Dermis microvascular lymphatic vessel endothelial cell (primary cell): ENCODE measurements at regions not wholly inside any gene's neighbourhood (a gene's known extent, or its start where the extent isn't known, plus 50 kb on each side); places are given as distances from the start of the nearest gene placed in this dataset.
"Not testable (repeated sequence)": the region's sequence is repeated elsewhere in the genome, so short reads cannot be mapped to it uniquely, and the experiment has no call there.

ENCODE experiments used
- DNase-seq, 2 donors: peaks; one replicate each; pipeline versions ENCODE4 v3.0.0 to v3.0.0-alpha.2; 2010; ENCODE audit warnings: low read depth in 2 of 2

DNA sequence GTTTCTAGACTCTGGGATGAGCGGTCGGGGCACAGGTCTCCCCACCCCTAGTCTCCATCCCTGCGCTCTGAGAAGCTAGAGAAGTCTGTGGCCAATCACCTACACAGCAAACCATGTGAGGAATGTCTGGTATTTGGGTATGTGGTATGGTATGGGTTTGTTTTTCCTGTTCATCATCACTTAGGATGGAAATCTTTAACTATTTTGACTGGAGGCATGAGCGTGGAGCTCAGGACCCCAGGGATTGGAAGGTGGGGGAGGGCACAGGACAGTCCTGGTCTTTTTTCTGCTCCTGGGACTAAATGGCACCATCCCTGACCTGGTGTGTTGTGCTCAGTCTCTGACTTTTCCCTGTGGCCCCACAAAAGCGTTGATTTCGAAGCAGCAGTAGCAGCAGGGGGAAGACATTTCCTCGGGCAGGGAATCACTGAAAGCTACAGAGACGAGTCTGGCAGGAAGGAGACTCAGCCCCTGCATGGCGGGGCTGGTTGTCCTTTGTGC lies 191.7 kb upstream of the TPM1 start:
- peak; percentile 47 to 60 for DNase-seq

DNA sequence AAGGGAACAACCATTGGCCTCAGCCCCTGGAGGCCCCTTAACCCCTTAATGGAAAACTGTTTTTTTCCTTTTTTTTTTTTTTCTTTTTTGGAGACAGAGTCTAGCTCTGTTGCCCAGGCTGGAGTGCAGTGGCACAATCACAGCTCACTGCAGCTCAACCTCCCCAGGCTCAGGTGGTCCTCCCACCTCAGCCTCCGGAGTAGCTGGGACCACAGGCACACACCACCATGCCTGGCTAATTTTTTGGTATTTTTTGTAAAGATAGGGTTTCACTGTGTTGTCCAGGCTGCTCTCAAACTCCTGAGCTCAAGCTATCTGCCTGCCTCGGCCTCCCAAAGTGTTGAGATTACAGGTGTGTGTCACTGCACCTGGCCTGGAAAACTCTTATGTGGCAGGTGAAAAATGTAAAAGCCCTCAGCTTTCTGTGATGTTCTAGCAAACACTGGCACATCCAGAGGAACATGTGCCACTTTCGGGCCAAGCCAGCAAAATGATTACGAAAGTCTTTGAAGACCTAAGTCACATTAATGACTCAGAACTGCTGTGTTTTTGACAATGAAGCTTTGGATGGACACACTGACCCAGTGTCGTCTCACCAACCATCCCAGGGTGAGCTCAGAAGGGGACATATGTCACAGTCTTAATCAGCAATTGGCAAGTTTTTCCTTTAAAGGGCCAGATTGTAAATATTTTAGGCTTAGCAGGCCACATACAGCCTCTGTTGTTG lies 189.3 kb upstream of the TPM1 start:
- no peak for DNase-seq

DNA sequence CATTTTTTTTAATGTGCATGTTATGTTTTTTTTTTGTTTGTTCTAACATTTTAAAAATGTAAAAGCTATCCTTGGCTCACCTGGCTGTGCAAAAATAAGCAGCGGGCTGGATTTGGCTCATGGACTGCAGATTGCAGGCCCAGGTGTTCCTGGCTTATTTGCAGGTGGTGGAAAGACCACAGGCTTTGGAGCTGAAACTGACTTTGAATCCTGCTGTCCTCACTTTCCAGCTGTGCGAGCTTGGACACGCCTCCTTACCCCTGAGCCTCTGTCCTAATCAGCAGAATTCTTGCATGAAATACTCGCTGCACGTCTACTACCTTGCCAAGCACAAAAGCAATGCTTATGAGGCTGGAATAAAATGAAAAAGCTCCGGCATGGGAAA lies 188.7 kb upstream of the TPM1 start:
- DNase-seq: no peak

DNA sequence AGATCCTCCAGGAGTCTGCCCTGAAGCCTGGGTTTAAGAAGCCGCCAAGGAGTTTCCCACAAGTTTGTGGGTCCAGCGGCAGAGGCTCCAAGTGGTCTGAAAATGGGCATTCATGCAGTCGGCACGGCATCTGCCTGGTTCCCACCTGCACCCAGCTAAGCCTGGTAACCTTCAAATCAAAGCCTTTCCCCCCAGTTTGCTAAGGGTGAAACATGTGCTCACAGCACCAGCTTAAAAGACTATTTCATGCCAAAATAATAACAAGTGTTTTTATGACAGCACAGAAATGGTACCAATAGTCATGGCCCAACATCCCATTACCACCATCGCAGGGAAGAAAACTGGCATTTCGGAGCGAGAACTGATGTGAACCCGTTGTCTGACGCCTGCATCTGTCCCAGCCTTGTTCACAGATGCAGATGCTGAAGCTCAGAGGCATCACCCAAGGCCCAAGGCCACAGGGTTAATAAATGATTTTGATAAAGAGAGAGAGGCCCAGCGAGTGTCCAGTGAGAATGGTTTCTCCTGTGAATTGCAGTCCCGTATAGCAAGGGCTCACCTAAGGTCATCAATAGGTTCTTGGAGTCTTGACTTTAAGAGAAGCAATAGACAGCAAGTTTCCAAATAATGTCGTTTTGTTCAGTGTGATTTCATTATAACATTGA lies 188.0 kb upstream of the TPM1 start:
- no peak for DNase-seq

DNA sequence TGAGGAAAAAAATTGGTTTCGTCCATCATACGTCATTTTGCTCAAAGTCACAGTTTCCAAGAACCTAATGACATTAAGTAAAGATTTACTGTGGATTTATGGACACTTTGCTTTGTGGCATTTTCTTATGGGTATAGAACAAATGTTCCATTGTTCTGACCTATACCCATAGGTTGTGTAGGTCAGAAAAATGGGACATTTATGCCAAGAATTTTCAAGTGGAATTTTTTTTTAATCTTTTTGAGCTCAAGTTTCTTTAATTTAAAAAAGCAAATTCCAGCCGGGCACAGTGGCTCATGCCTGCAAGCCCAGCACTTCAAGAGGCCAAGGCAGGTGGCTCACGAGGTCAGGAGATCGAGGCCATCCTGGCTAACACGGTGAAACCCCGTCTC lies 187.5 kb upstream of the TPM1 start:
- DNase-seq: no peak

DNA sequence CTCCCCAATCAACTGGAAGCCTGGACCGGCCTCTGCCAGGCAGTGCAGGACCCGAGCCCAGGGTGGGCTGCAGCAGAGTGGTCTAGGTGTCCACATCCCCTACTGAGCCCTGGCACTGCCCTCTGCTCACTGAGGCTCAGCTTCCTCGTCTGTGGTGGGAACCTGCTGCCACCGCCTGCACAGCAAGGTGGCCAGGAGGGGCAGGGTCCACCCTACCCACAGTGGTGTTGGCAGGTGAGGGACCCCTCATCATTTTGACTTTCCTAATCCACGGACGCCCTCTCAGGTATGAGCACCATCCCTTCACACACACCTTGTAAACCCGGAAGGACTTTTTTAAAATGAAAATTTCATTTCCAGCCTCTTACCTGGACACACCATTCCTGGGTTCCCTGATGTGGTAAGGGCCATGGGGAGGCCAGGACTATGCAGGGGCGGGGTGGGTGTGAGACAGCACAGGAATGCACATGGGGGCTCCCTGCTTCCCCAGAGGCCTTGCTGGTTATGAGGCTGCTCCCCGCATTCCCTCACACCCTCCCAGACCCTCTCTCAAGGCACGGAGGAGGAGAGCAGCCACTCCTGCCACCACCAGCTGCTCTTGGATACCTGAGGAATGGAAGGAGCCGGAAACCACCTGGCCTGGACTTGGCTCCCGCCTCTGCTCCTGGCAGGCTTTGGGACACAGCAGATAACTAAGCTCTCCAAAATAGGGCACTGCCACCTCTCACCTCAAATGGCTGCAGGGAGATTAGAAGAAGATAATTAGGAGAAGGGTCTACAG lies 185.9 kb upstream of the TPM1 start:
- DNase-seq: no peak

DNA sequence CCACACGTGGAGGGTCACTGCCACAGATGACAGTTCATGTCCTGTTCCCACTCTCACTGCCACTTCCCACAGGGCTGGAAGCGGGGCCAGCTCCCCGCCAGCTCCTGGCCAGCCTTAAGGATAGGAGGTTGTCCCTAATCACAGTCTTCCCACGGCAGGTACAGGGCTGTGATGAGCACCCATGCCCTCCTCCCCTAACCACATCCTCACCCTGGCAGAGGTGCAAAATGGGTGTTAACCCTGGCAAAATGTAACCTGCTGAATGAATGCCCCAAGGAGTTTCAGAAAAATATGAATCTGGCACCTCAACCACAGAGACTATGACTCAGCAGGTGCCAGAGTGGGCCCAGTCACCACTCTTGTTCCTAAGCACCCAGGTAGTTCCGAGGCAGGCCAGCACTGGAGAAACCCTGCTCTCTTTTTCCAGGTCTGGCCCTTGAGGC lies 185.1 kb upstream of the TPM1 start:
- DNase-seq: no peak

DNA sequence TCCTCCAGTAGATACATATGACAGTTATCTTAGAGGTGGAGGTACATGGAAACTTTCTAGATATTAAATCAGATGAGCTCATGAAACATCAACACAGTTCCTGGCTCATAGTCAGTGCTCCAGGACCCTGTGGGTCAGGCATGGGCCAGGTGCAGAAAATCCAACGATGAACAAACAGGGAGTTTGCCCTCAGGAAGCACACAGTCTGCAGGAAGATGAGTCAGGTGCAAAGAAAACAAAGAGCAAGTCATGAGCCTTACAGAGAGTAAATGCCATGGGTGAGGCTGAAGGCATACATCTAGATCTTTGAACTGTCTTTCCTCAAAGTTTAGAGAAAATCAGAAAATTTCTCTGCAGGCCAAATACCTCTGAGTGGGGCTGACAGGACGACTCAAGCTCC lies 184.2 kb upstream of the TPM1 start:
- DNase-seq: peak in 1 of 2 donors; percentile 77

DNA sequence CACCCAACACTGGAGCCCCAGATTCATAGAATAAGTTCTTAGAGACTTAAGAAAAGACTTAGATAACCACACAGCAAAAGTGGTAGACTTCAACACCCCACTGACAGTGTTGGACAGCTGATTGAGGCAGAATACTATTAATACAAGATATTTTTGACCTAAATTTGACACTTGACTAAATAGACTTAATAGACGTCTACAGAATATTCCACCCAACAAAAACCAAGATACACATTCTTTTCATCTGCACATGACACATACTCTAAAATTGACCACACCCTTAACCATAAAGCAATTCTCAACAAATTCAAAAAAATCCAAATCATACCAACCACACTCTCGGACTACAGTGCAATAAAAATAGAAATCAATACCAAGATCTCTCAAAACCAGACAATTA lies 179.8 kb upstream of the TPM1 start:
- no peak for DNase-seq

DNA sequence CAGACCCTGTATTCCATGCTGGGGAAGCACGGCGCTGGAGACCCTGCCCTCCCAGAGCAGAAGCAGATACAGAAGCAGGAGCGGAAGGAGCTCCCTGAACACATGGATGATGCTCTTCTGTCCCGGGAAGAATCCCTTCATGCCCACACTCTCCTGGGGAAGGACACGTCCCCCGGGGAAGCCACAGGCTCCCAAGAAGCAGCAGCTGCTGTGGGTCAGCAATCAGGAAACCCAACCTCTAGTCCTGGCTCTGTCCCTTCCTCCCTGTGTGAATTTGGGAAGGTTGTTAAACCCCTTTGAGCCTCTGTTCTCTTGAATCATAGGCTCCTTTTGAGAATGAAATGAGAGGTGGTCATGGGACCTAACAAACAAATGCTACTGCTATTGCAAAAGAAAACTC lies 176.2 kb upstream of the TPM1 start:
- DNase-seq: no peak

DNA sequence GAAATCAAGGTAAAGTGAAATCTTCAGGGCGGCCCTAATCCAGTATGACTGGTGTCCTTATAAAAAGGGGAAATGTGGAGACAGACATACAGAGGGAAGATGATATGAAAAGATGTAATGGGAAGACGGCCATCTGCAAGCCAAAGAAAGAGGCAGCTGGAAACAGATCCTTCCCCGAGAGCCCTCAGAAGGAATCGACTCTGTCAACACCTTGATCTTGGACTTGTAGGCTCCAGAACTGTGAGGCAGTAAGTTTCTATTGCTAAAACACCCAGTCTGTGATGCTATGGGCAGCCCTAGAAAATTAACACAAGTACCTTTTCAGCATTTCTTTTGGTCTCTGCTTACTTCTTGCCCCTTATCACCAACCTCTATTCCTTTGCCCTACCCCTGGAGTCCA lies 174.7 kb upstream of the TPM1 start:
- no peak for DNase-seq

DNA sequence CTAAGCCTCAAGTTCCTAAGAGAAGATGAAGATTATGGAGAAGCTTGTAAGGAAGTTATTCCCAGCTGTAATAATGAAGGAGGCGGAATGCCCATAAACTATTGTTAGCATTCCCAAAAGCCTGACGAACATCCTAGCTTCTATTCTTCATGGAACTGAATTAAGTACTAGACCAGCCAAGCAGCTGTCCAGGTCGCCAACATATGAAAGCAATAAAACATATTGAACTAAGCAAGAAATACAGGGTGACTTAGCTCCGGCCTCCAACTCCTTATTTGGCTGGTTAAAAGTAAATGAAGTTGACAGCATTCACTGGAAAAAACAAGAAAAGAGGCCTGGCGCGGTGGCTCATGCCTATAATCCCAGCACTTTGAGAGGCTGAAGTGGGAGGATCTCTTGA lies 174.0 kb upstream of the TPM1 start:
- no peak for DNase-seq

DNA sequence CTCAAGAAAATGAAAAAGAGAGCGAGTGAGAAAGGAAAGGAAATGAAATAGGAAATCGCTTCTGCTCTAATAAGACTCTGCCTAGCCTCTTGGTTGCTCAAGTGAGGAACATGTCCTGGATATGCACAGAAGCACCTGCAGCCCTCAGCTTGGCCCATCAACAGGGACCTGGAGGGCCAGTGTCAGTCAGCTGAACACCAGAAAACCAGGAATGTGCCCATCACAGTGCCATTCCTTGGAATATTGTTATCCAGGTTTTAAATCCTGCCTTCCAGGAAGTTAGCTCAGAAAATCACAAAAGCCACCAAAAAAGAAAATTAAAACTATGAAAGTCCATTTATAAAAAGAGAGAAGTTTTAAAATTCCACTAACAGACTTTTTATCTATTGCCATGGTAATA lies 173.4 kb upstream of the TPM1 start:
- no peak for DNase-seq

DNA sequence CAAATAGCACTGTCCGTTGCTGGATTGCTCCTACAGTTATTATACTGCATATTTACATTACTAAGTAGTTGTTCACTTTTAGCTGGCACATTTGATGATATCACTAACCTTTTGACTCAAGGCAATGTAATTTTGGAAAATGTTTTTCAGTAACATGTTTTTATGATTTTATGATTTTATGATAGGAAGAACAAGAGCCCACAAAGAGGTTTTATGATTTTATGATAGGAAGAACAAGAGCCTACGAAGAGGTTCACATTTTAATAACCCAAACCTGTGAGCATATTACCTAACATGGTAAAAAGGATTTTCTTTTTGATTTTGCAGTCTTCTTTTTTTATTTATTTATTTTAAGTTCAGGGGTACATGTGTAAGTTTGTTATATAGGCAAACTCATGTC lies 172.3 kb upstream of the TPM1 start:
- DNase-seq: no peak

DNA sequence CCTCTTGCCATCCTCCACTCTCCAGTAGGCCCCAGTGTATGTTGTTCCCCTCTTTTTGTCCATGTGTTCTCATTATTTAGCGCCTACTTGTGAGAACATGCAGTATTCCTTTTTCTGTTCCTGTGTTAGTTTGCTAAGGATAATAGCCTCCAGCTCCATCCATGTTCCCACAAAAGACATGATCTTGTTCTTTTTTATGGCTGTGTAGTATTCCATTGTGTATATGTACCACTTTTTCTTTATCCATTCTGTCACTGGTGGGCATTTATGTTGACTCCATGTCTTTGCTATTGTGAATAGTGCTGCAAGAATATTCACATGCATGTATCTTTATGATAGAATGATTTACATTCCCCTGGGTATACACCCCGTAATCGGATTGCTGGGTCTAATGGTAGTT lies 171.8 kb upstream of the TPM1 start:
- not testable (repeated sequence) for DNase-seq

DNA sequence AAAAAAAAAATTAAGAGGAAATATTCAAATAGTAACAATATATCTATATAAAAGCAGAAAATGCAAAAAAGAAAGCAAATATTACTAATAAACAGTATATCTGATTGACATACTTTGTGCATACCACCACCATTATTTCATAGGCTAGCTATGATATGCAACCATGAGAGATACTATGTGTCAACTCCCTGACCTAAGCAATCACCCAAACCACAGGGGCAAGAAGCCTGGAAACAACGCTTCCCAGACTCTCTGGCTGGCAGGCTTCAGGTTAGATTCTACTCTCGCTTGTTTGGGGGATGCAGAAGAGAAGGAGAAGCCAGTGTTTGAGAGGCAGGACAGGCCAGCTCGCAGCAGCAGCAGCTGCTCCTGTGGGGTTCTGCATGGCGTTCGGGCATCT lies 169.3 kb upstream of the TPM1 start:
- DNase-seq: no peak

DNA sequence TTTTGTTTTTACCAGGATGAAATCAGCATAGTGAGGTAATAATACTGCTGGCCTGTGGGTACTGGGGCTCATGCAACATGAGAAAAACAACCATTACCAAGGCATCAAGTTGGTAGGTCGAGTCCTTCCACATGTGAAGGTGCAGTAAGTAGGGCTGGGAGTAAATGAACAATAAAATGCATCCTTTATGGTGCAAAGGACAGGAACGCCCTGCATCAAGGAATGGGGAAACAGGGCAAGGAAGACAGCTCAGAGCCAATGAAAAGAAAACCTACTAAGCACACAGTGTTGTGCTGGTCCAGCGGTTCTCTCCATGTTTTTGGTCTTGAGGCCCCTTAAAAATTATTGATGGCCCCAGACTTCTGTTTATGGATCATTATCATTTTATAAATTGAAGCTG lies 168.5 kb upstream of the TPM1 start:
- no peak for DNase-seq

DNA sequence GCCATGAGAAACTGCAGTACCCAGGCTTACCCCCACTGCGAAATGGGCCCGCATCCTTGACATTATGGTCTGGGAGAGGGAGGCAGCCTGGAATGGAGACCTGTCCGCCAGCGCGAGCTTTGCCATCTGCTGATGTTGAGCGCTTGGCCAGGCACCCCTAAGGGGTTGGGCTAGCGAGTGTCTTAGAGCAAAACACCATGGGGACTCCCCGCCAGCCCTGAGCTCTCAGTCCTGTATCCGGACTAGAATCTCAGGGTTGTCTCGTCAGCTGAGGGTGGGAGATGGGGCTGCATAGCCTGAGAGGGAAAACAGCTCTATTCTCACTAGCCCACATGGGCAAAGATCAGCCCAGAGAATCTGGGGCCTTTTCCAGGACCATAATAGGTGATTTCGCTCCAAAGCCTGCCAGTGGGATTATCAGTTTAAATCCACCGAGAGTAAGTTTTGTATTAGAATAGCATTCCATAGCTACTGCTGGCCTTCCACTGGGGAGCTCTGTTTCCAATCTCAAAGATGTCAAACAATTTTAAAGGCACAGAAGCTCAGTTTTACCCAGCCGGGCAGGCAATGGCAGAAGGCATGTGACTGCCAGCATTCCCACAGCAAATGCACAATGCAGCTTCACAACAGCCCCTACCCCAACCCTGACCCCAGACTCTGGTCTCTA lies 167.5 kb upstream of the TPM1 start:
- no peak for DNase-seq

DNA sequence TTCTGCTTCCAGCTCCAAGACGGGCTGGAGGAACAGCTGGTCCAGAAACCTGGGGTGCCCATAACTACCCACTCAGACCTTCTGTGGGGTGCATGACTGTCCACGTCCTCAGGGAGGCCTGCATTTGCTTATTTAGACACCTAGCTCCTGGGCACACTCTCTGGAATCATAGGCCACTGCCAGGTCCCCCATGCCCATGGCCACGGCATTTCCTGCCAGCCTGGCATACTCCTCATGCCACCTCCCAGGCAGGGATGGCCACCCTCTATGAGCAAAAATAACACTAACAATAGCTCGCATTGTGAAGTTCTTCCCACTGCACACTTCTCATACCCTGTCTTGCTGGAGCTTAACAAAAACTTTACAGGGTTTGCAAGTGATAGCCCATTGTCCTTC lies 166.9 kb upstream of the TPM1 start:
- no peak for DNase-seq

DNA sequence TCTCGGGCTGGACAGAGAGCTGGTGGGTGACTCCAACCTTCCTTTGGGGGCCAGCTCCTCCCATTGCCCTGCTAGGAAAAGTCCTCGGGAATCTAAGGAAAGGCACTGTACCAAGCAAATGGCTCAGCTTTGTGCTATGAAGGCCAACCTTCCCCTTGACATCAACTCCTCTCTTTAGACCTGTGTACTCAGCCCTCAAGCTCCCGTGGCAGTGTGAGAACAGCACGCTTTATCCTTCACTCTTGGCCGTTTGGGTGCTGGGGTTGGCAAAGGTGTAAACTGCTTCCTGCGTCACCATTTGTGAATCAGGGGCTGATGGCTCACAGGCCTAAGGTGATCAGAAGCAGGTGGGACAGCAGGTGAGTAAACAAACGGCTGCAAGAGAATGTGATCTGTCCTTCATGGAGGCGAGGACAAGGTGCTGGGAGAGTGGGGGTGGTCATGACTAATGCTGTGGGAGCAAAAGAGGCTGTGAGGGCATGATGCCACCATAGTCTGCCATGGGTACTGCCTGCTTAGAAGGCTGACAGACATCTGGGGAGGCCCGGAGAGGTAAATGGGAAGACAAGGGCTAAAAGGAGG lies 165.2 kb upstream of the TPM1 start:
- no peak for DNase-seq

DNA sequence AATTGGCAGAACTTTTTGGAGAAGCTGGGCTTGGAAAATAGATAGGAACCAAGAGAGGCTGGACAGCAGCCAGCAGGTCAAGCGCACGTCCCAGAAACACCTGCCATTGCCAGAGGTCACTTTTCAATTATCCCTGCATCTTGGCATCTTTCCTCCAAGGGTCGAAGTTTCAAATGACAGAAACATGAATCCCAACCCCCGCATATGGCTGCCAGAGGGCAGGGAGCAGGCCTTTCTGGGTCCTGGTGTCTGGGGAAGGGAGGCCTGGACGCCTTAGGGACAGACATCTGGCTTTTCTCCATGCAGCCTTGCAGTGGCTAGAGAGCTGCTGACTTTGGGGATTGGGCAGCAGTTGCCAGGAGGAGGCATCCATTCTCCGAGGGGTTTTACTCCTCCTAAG lies 164.5 kb upstream of the TPM1 start:
- DNase-seq: no peak

DNA sequence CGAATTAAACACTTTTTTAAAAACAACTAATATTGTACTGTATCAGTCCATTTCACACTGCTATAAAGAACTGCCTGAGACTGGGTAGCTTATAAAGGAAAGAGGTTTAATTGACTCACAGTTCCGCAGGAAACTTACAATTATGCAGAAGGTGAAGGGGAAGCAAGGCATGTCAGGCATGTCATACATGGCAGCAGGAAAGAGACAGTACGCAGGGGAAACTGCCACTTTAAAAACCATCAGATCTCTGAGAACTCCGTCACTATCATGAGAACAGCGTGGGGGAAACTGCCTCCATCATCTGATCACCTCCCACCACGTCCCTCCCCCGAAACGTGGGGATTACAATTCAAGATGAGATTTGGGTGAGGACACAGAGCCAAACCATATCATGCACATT lies 162.8 kb upstream of the TPM1 start:
- DNase-seq: peak; percentile 82 to 88
